SH-SY5Y (cell line): ENCODE measurements at regions not wholly inside any gene's neighbourhood (a gene's known extent, or its start where the extent isn't known, plus 50 kb on each side); places are given as distances from the start of the nearest gene placed in this dataset.

Source experiments
- GATA2 ChIP-seq: IDR thresholded peaks from 2 replicates; pipeline ENCODE4 v1.6.1; 2011; ENCODE audit warnings: mild to moderate bottlenecking, low read depth, low read length
- GATA3 ChIP-seq: IDR thresholded peaks from 2 replicates; pipeline ENCODE4 v1.6.1; 2011; ENCODE audit warnings: low read depth, mild to moderate bottlenecking, low read length, moderate library complexity

- TF ChIP-seq GATA2 (no peak), GATA3 (no peak)
Measured at GRCh38 chr11:81853791-81854190, 879.9 kb downstream of the FAM181B start.
